Neutrophil (primary cell): ENCODE measurements at regions not wholly inside any gene's neighbourhood (a gene's known extent, or its start where the extent isn't known, plus 50 kb on each side); places are given as distances from the start of the nearest gene placed in this dataset.

Source experiments
- H3K27ac ChIP-seq: fragments of 200-600 bp; sonication (generic); 2 replicates; pipeline ENCODE4 v1.5.1; 2016; ENCODE audit warnings: mild to moderate bottlenecking, moderate library complexity
- H3K27me3 ChIP-seq: fragments of 200-600 bp; sonication (generic); 2 replicates; pipeline ENCODE4 v1.6.0; 2016; ENCODE audit warnings: mild to moderate bottlenecking
- H3K36me3 ChIP-seq: fragments of 200-600 bp; sonication (generic); 2 replicates; pipeline ENCODE4 v1.5.1; 2017
- H3K4me1 ChIP-seq, 2 experiments: fragments of 200-600 bp in 1 of 2; sonication (generic) in 1 of 2; 1 replicate in 1 of 2; 2 replicates in 1 of 2; pipeline versions ENCODE4 v1.5.1 to v1.6.1; 2013 to 2016; ENCODE audit warnings: low read depth in 1 of 2, low read length in 1 of 2, mild to moderate bottlenecking in 1 of 2, moderate library complexity in 1 of 2; ENCODE audit not compliant: control insufficient read depth in 1 of 2, insufficient read depth in 1 of 2
- H3K4me3 ChIP-seq, 2 experiments: fragments of 200-600 bp in 1 of 2; sonication (generic) in 1 of 2; 1 replicate in 1 of 2; 2 replicates in 1 of 2; pipeline ENCODE4 v1.5.1; 2013 to 2016; ENCODE audit warnings: low read depth in 1 of 2, low read length in 1 of 2, mild to moderate bottlenecking in 1 of 2, moderate library complexity in 1 of 2
- H3K9me3 ChIP-seq: fragments of 200-600 bp; sonication (generic); 2 replicates; pipeline ENCODE4 v1.5.1; 2016
- TF ChIP-seq, protein P1 (sequence below): fragments of 200-600 bp; sonication (generic); IDR thresholded peaks from 2 replicates; pipeline ENCODE4 v1.5.1; 2016; ENCODE audit warnings: antibody characterized with exemption

DNA sequence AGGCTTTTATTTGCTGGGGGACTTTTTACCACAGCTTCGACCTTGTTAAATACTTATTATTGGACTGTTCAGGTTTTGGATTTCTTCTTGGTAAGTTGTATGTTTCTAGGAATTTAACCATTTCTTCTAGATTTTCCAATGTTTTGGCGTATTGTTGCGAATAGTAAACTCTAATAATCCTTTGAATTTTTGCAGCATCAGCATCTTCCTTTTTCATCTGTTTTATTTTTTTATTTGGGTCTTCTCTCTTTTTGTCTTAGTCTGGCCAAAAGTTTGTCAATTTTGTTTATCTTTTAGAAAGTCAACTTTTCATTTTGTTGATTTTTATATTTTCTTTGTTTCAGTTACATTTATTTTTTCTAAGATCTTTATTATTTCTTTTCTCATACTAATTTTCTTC, 1272.0 kb downstream of the HACE1 start:
- TF ChIP-seq, protein P1, sequence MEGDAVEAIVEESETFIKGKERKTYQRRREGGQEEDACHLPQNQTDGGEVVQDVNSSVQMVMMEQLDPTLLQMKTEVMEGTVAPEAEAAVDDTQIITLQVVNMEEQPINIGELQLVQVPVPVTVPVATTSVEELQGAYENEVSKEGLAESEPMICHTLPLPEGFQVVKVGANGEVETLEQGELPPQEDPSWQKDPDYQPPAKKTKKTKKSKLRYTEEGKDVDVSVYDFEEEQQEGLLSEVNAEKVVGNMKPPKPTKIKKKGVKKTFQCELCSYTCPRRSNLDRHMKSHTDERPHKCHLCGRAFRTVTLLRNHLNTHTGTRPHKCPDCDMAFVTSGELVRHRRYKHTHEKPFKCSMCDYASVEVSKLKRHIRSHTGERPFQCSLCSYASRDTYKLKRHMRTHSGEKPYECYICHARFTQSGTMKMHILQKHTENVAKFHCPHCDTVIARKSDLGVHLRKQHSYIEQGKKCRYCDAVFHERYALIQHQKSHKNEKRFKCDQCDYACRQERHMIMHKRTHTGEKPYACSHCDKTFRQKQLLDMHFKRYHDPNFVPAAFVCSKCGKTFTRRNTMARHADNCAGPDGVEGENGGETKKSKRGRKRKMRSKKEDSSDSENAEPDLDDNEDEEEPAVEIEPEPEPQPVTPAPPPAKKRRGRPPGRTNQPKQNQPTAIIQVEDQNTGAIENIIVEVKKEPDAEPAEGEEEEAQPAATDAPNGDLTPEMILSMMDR: no peak
- no peaks in the 10 kb centered on the region for H3K36me3 ChIP-seq
- no peaks in the 10 kb centered on the region for H3K27me3 ChIP-seq
- no peaks in the 10 kb centered on the region for H3K9me3 ChIP-seq
- H3K27ac ChIP-seq: no peak overlapping the region
- no peak overlapping the region for H3K4me3 ChIP-seq
- no peaks in the 10 kb centered on the region for H3K4me1 ChIP-seq

DNA sequence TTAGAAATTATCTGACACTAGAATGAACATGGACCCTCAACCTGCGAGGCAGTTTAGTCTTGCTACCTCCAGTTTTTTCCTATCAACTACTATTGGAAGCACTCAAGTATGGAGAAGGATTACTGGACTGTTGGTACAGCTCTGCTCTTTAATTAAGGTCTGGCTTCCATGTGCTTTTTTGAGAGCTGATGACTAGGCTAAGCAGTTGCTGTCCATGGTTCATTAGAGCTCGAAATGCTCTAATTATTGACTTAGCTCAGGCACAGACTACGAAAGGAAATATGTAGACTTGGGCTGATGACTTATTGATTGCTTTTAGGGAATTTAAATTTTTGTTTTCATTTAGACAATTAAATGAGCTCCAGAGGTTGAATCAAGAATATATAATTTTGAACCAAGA, 1281.6 kb downstream of the HACE1 start:
- Histone ChIP-seq H3K27me3 (no peaks in the 10 kb centered on the region), H3K27ac (no peak overlapping the region), H3K4me3 (no peak overlapping the region), H3K4me1 (no peaks in the 10 kb centered on the region), H3K36me3 (no peaks in the 10 kb centered on the region), H3K9me3 (no peaks in the 10 kb centered on the region)
- TF ChIP-seq, protein P1: no peak

DNA sequence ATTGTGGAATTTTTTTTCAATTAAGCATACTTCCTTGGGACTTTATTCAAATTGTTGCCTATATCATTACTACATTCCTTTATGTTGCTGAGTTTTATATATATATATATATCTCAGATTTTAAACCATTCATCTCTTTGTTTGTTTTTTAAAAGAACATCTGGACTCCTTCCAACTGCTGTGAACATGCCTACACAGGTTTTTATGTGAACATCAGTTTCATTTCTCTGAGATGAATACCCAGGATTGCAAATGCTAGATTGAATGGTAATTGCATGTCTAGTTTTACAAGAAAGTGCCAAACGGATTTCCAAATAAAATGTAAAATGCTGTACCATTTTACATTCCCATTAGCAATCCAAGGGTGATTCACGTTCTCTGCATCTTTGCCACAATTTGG, 1289.3 kb downstream of the HACE1 start:
- Histone ChIP-seq H3K4me3 (no peak overlapping the region), H3K9me3 (no peaks in the 10 kb centered on the region), H3K36me3 (no peaks in the 10 kb centered on the region), H3K27me3 (no peaks in the 10 kb centered on the region), H3K4me1 (no peaks in the 10 kb centered on the region), H3K27ac (no peak overlapping the region)
- TF ChIP-seq, protein P1: no peak

DNA sequence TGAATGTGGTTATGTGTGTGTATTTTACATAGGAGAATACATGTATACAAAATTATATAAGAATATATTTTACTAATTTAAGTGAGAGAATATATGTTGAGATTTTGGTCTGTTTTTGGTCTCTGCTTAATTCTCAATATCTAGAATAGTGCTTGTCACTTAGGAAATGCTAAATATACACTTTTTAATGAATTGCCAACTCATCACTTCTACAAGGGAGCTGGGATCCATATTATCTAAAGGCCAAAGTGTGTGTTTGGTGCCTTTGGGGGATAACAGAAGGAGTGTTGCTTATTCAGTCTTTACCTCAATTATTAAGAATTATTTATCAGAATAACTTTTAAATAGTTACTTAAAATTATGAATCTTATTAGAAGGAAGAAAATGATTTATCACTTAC, 1304.8 kb downstream of the HACE1 start:
- no peaks in the 10 kb centered on the region for H3K36me3 ChIP-seq
- TF ChIP-seq, protein P1: no peak
- no peak overlapping the region for H3K27ac ChIP-seq
- H3K27me3 ChIP-seq: no peaks in the 10 kb centered on the region
- H3K9me3 ChIP-seq: no peaks in the 10 kb centered on the region
- no peaks in the 10 kb centered on the region for H3K4me1 ChIP-seq
- H3K4me3 ChIP-seq: no peak overlapping the region

DNA sequence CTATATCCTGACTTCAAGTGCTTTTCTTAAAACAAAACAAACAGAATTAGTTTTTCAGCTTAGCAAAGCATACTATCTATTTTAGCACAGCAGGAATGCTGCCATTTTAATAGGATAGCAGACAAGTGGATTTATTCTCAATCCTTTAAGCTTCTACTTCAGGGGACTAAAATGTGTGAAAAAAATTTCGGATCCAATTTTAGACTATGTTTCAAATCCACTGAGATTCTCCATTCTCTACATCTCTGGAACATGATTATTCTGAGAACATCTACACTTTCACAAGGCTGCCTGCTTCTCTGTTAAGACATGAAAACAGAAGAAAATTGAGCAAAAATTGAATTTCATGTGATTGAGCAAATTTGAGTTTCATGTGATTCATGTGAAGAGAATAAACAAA, 1321.3 kb downstream of the HACE1 start:
- Histone ChIP-seq H3K9me3 (no peaks in the 10 kb centered on the region), H3K27me3 (no peaks in the 10 kb centered on the region), H3K36me3 (no peaks in the 10 kb centered on the region), H3K4me3 (no peak overlapping the region), H3K4me1 (no peaks in the 10 kb centered on the region), H3K27ac (no peak overlapping the region)
- TF ChIP-seq, protein P1: no peak

DNA sequence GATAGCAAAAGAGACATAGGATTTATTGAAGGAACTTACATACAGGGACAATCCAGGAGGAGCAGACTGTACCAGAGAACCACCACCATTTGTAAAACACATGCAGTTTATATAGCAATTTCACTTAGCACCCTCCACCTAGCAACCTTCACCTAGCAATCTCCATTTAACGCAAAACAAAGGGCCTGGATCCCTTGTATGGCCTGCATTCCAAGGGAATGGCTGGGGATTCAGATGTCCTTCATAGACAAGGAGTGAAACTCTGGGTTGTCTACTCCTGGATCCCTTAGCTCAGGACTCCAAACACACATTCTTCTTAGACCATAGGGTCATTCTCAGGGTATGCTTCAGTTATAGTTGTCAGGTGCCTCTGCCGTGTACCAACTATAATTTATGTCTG, 1324.9 kb downstream of the HACE1 start:
- Histone ChIP-seq H3K27ac (no peak overlapping the region), H3K27me3 (no peaks in the 10 kb centered on the region), H3K4me3 (no peak overlapping the region), H3K36me3 (no peaks in the 10 kb centered on the region), H3K4me1 (no peaks in the 10 kb centered on the region), H3K9me3 (no peaks in the 10 kb centered on the region)
- TF ChIP-seq, protein P1: no peak
